Renal cortex interstitium (tissue), 11 donors: ENCODE measurements at regions not wholly inside any gene's neighbourhood (a gene's known extent, or its start where the extent isn't known, plus 50 kb on each side); places are given as distances from the start of the nearest gene placed in this dataset.

ENCODE experiments used
- DNase-seq, 11 donors: peaks; one replicate each; pipeline ENCODE4 v3.0.0-alpha.2; 2013; ENCODE audit warnings: low read depth in 9 of 11, low spot score in 4 of 11; ENCODE audit errors: extremely low read depth in 1 of 11

GRCh38 chr2:207459990-207460757 is 69.6 kb upstream of the CREB1 start:
- no peak for DNase-seq

- DNase-seq: no peak
These were observed 66.3 kb upstream of the CREB1 start for GRCh38 chr2:207463433-207463832.

GRCh38 chr2:207464007-207464406 is 65.8 kb upstream of the CREB1 start:
- no peak for DNase-seq

- no peak for DNase-seq
These were observed 63.9 kb upstream of the CREB1 start for GRCh38 chr2:207465894-207466293.

GRCh38 chr2:207467716-207468347 is 61.9 kb upstream of the CREB1 start:
- no peak for DNase-seq

GRCh38 chr2:207468488-207468887 is 61.3 kb upstream of the CREB1 start:
- DNase-seq: no peak

- DNase-seq: no peak
These were observed 60.3 kb upstream of the CREB1 start for GRCh38 chr2:207469451-207469850.

- DNase-seq: no peak
These were observed 59.6 kb upstream of the CREB1 start for GRCh38 chr2:207469943-207470729.

GRCh38 chr2:207471261-207471660 is 58.5 kb upstream of the CREB1 start:
- no peak for DNase-seq

GRCh38 chr2:207472343-207473048 is 57.3 kb upstream of the CREB1 start:
- DNase-seq: no peak

- peak in 10 of 11 donors; percentile 37 to 80 (median 68) for DNase-seq
These were observed 56.5 kb upstream of the CREB1 start for GRCh38 chr2:207473049-207473930.

GRCh38 chr2:207473931-207474235 is 55.9 kb upstream of the CREB1 start:
- DNase-seq: no peak

GRCh38 chr2:207474863-207475485 is 54.8 kb upstream of the CREB1 start:
- peak in 9 of 11 donors; percentile 44 to 67 (median 54) for DNase-seq

GRCh38 chr2:207475546-207475945 is 54.2 kb upstream of the CREB1 start:
- DNase-seq: no peak

GRCh38 chr2:207477896-207478295 is 51.9 kb upstream of the CREB1 start:
- DNase-seq: no peak

GRCh38 chr2:207478572-207478971 is 51.2 kb upstream of the CREB1 start:
- no peak for DNase-seq

GRCh38 chr2:207479198-207479785 is 50.5 kb upstream of the CREB1 start:
- no peak for DNase-seq
